ENCODE measurements at regions not wholly inside any gene's neighbourhood (a gene's known extent, or its start where the extent isn't known, plus 50 kb on each side); places are given as distances from the start of the nearest gene placed in this dataset.

GRCh38 chr18:45171679-45172191, 443.5 kb upstream of the SLC14A2 start:
- intact Hi-C loops (cut with DNase I): no loop called here
- 85% methylated on average over 4 of the region's 4 CpGs for WGBS (ENCODE audit: insufficient coverage, low coverage, low lambda C conversion rate, missing lambda C conversion rate)
- DNase-seq (no peak), ATAC-seq (no peak)
- H3K27me3 ChIP-seq: no peaks in the 10 kb centered on the region
- no peaks in the 10 kb centered on the region for H3K9me3 ChIP-seq
- H3K4me3 ChIP-seq: no peak overlapping the region
- H3K36me3 ChIP-seq: no peaks in the 10 kb centered on the region
- no peak for TF ChIP-seq CTCF (IDR thresholded peaks at IDR 0.05)
- no peak for TF ChIP-seq POLR2A (IDR thresholded peaks at IDR 0.05)
- no peak overlapping the region for H3K27ac ChIP-seq
- no peaks in the 10 kb centered on the region for H3K4me1 ChIP-seq

- no peaks in the 10 kb centered on the region for H3K4me1 ChIP-seq
- no peaks in the 10 kb centered on the region for H3K27me3 ChIP-seq
- intact Hi-C loops (cut with DNase I): no loop called here
- no peak overlapping the region for H3K4me3 ChIP-seq
- 64% methylated on average over 2 of the region's 2 CpGs for WGBS (ENCODE audit: insufficient coverage, low coverage, low lambda C conversion rate, missing lambda C conversion rate)
- no peaks in the 10 kb centered on the region for H3K9me3 ChIP-seq
- no peak for DNase-seq
- ATAC-seq: no peak
- no peak overlapping the region for H3K27ac ChIP-seq
- TF ChIP-seq POLR2A (IDR thresholded peaks at IDR 0.05): no peak
- TF ChIP-seq CTCF (IDR thresholded peaks at IDR 0.05): no peak
- H3K36me3 ChIP-seq: no peaks in the 10 kb centered on the region
Measured at GRCh38 chr18:45173327-45173726, 441.9 kb upstream of the SLC14A2 start.

- intact Hi-C loops (cut with DNase I): no loop called here
- Histone ChIP-seq H3K4me3 (no peak overlapping the region), H3K9me3 (no peaks in the 10 kb centered on the region), H3K36me3 (no peaks in the 10 kb centered on the region), H3K4me1 (no peaks in the 10 kb centered on the region), H3K27me3 (no peaks in the 10 kb centered on the region), H3K27ac (no peak overlapping the region)
- TF ChIP-seq CTCF (IDR thresholded peaks at IDR 0.05) (no peak), POLR2A (IDR thresholded peaks at IDR 0.05) (no peak)
- 45% methylated on average over 2 of the region's 2 CpGs for WGBS (ENCODE audit: insufficient coverage, low coverage, low lambda C conversion rate, missing lambda C conversion rate)
- no peak for DNase-seq
- ATAC-seq: peak in 2 of 4 donors; percentile 16 to 50
Measured at GRCh38 chr18:45173799-45174519, 441.3 kb upstream of the SLC14A2 start.

GRCh38 chr18:45174629-45175136, 440.6 kb upstream of the SLC14A2 start:
- intact Hi-C loops (cut with DNase I): no loop called here
- 71% methylated on average over 3 of the region's 3 CpGs for WGBS (ENCODE audit: insufficient coverage, low coverage, low lambda C conversion rate, missing lambda C conversion rate)
- Histone ChIP-seq H3K9me3 (no peaks in the 10 kb centered on the region), H3K4me1 (no peaks in the 10 kb centered on the region), H3K36me3 (no peaks in the 10 kb centered on the region), H3K27me3 (no peaks in the 10 kb centered on the region), H3K4me3 (no peak overlapping the region), H3K27ac (no peak overlapping the region)
- no peak for TF ChIP-seq POLR2A (IDR thresholded peaks at IDR 0.05)
- TF ChIP-seq CTCF (IDR thresholded peaks at IDR 0.05): no peak
- no peak for ATAC-seq
- no peak for DNase-seq

All from right lobe of liver (tissue), 6 donors.